ENCODE measurements at regions not wholly inside any gene's neighbourhood (a gene's known extent, or its start where the extent isn't known, plus 50 kb on each side); places are given as distances from the start of the nearest gene placed in this dataset.

- TF ChIP-seq CTCF (IDR thresholded peaks at IDR 0.05), result no peak
- no peak for TF ChIP-seq POLR2A (IDR thresholded peaks at IDR 0.05)
Observed at GRCh38 chr6:93654548-93654947, 235.2 kb upstream of the EPHA7 start.
